NCI-H2081 (cell line): ENCODE measurements at regions not wholly inside any gene's neighbourhood (a gene's known extent, or its start where the extent isn't known, plus 50 kb on each side); places are given as distances from the start of the nearest gene placed in this dataset.

Source experiments
- DNase-seq, 2 experiments: peaks; one replicate each; lab custom pipeline; 2025; lab: John Stamatoyannopoulos, UW

DNA sequence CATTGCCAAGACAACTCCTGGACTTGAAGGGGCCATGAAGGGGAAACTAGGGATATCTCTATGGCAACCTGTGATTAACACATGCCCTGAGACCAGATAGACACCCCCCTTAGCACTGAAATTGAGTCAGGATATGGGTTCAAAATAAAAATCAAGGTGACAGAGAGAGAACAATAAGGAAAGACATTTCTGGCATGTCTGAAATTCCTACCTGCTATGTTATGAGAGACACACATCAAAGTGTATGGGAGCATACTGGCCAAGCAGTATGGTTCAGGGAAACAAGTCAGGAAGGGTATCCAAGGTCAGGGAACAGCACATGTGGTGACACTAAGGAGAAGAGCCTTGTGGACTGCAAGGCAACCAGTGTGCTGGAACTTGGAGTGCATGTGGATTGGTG lies 388.7 kb downstream of the SHQ1 start:
- DNase-seq, result no peak

GRCh38 chr3:72458375-72458774 lies 389.9 kb downstream of the SHQ1 start:
- DNase-seq, result no peak

- no peak for DNase-seq
Observed at GRCh38 chr3:72454441-72454840, 393.8 kb downstream of the SHQ1 start.

GRCh38 chr3:72453706-72454105 lies 394.5 kb downstream of the SHQ1 start:
- no peak for DNase-seq

DNA sequence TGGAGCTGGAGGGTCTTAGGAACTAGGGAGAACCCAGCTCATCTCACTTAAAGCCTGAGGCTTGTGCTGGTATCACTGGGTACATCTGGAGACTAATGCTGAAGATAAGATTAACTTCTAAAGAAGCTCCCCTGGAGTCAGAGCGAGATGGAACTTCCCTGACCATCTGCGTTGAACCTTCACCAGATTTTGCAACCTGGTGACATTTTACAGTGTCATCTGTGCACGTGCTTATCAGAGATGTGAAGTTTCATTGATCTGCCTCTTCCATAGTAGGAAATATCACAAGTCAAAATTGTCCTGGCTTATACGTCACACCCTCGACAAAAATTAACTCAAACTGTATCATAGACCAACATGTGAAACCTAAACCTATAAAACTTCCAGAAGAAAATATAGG lies 395.5 kb downstream of the SHQ1 start:
- no peak for DNase-seq

DNA sequence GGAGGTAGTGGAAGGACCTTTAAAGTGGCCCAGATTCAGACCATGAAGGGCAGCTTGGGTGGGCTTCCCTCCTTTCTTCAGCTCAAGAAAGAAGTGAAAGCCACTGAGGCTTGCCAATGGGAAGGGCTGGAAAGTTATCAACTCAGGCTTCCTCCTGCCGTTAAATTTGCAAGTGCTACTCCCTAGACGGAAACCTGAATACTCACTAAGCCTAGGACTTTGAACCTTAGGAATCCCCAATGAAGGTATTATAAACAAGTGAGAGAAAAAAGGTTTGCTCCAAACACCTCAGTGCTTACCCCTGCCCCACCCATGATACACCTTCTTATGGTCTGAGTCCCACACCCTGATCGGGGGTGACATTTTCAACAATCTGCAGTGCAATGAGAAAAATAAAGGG lies 396.4 kb downstream of the SHQ1 start:
- no peak for DNase-seq

- no peak for DNase-seq
Observed at GRCh38 chr3:72449551-72449950, 398.7 kb downstream of the SHQ1 start.

DNA sequence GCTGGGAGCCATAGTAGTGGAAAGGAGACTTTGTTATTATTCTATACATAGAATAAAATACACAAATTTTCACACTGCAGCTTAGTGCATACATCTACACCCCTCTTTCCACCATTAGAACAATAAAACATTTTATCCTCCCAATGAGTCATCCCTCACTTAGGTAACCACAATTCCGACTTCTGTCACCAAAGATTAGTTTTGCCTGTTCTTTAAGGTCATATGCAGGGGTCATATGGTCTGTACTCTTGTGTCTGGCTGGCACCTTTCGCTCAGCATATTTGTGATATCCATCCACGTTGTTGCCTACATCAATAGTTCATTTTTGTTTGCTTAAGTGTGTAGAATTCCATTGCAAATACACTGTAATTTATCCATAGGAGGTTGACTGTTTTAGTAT lies 399.4 kb downstream of the SHQ1 start:
- DNase-seq, result no peak

- no peak for DNase-seq
Observed at GRCh38 chr3:72448375-72448823, 399.8 kb downstream of the SHQ1 start.

- DNase-seq, result peak; percentile 79
Observed at GRCh38 chr3:72447059-72447946, 400.9 kb downstream of the SHQ1 start.

DNA sequence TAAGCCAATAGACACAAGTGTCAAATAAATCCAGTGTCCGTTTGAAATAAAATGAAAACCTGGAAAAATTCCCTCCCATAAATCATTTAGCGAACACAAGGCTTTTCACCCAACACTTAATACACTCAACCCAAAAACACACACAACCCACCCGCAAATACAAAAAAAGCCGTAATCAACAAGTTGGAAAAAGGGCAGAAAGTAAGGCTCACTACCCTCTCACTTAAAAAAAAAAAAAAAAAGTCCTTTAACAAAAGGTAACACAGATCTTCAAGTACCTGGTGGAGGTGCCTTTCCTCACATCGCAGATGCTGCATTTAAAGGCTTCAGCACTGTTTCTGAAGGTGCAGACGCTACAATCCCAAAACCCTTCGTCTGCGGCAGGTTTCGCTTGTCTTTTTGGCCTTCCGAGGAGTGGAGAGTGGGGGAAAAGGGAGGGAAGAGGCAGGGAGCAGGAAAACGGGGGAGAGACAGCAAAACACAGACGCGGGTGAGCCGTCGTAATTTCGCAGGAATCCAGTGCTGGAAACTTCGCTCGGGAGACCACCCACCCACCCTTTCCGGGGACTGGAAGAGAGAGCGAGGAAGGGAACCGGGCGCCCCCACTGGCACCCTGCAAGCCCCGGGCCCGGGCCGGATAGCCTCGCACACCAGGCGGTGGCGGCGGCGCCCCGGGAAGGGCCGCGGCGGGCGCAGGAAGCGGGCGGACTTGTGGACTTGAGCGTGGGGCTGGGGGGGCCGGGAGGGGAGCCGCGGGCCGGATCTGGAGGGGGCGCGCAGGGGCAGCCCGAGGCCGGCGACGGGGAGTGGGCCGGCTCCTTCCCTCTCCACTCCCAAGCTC lies 401.8 kb downstream of the SHQ1 start, which contains the start of gene RYBP:
TSS of gene RYBP (minus strand) at position 404 of the 841 bp plus-strand sequence.
- DNase-seq, result peak in 1 of 2 experiments; percentile 41

DNA sequence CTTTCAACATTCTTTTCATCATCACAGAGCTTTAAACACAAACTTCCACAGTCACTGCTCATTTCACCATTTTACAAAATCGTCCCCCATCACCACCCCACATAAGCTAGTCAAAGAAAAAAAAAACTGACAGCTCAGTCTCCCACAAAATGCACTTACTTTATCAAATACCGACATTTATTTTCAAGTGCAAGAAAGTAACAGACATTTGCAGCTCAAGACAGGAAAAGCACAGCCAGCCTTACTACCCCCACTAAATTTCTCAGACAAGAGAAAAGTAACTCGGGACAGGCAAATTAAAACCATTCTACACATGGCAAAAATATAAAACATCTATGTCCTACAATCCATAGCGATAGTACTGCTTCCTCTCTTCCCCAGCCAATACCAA lies 402.4 kb downstream of the SHQ1 start:
- DNase-seq, result no peak

DNA sequence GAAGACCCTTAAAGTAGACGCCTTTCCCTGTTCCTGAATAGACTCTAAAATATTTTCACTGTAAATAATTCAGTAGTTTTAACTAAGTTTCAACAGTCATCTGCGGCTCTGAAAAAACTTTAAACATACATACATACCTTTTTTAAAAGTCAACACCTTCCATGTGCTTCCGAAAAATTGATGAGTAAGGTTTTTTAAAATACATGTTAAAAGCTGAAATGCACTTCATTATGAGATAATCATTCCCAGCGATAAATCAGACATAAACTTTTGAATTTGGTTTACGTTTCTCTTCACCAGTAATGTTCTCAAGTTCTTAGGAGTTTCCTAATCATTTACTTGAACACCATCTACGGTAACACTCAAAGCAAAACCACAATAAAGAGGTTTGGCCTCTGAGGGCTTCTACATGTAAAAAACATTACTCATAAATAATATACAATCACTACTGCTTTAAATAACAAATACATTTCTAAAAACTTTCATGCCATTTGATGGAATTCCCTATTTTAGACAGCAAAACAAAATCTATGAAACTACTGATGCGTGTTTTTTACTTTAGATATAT lies 403.5 kb downstream of the SHQ1 start:
- no peak for DNase-seq

DNA sequence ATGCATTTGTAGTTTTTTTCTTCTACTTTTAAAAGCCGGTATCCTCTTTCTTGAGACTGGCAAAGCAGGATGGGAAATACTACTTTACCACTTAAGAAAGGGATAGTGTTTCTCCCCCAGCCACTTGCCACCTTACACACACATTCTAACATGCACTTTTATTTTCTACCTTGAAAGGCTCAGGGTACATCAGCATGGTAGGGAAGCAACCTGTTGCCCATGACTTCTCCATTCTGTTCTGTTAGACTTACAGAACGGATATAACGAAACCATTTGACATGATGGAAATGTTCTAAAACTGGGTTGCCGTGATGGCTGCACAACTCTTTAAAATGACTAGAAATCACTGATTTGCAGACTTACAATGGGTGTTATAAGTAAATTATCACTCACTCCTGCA lies 405.5 kb downstream of the SHQ1 start:
- no peak for DNase-seq

GRCh38 chr3:72441284-72441994 lies 406.8 kb downstream of the SHQ1 start:
- no peak for DNase-seq

- DNase-seq, result no peak
Observed at GRCh38 chr3:72440491-72440890, 407.8 kb downstream of the SHQ1 start.

DNA sequence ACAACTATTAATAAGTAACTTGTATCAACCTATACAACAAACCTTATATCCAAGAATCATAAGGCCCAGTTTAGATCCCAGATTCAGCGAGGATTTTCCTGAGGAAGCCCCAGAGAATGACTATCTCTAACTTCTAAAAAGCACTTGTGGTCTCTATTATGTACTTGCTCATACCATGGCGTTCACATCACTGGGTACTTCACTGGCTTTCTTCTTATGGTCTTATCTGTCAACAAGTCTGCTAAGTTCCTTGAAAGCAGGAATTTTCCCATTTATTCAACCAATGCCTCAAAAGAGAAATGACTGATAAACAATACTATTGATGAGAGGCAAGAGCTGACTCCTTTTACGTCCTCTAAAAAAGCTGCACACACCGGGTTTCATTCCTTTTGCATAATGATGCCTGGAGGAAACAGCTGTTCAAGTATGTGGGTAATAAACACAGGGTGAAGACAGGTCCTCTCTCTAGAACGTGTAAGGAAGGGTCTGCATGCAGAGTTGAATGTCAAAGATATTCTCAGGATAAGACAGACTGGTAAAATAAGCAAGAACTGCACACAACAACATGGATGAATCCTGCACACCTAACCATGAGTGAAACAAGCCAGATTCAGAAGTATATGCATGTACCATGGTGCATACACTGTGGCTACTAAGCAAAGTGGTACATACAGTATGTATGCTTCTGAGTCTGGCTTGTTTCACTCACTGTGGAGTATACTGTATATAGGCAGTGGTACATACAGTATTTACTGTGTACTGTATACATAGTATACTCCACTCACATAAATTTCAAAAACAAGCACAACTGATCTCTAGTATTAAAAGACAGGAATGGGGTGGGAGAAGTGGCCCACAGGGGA lies 408.7 kb downstream of the SHQ1 start:
- DNase-seq, result no peak

- DNase-seq, result no peak
Observed at GRCh38 chr3:72437661-72438406, 410.4 kb downstream of the SHQ1 start.

- DNase-seq, result no peak
Observed at GRCh38 chr3:72436863-72437592, 411.2 kb downstream of the SHQ1 start.

GRCh38 chr3:72434296-72434695 lies 413.9 kb downstream of the SHQ1 start:
- DNase-seq, result no peak
